ENCODE measurements at regions not wholly inside any gene's neighbourhood (a gene's known extent, or its start where the extent isn't known, plus 50 kb on each side); places are given as distances from the start of the nearest gene placed in this dataset.

- TF ChIP-seq FOXP4 (CRISPR knock-in tag; IDR thresholded peaks at IDR 0.05) (peak; percentile 45), ZBTB20 (CRISPR knock-in tag; IDR thresholded peaks at IDR 0.05; ENCODE audit: borderline replicate concordance, low read depth) (peak; percentile 84; the same call in 1 of the 2 replicates), KAT8 (CRISPR knock-in tag; IDR thresholded peaks at IDR 0.05) (peak; percentile 70), ZNF407 (CRISPR knock-in tag; IDR thresholded peaks at IDR 0.05; ENCODE audit: not compliant biosample characterization) (no peak), CCAR2 (optimal IDR thresholded peaks at IDR 0.05; ENCODE audit: low read depth, low read length) (no peak), NPAS2 (CRISPR knock-in tag; IDR thresholded peaks at IDR 0.05; ENCODE audit: borderline replicate concordance) (no peak), KDM1A (CRISPR knock-in tag; IDR thresholded peaks at IDR 0.05) (0 out of 2 replicates have a peak, but pooled peaks have one; percentile 45), PAWR (CRISPR knock-in tag; IDR thresholded peaks at IDR 0.05; ENCODE audit: borderline replicate concordance) (no peak), HDAC1 (CRISPR knock-in tag; IDR thresholded peaks at IDR 0.05) (peak; percentile 53), ZNF687 (CRISPR knock-in tag; IDR thresholded peaks at IDR 0.05) (peak; percentile 100), PRMT3 (CRISPR knock-in tag; IDR thresholded peaks at IDR 0.05; ENCODE audit: borderline replicate concordance, low read depth) (0 out of 2 replicates have a peak, but pooled peaks have one; percentile 52), ZNF34 (CRISPR knock-in tag; IDR thresholded peaks at IDR 0.05; ENCODE audit: borderline replicate concordance) (no peak)
These were observed 92.1 kb downstream of the SYF2 start (continued) for GRCh38 chr1:25140073-25140797.

All from HepG2 (cell line).